ENCODE measurements at regions not wholly inside any gene's neighbourhood (a gene's known extent, or its start where the extent isn't known, plus 50 kb on each side); places are given as distances from the start of the nearest gene placed in this dataset.

DNA sequence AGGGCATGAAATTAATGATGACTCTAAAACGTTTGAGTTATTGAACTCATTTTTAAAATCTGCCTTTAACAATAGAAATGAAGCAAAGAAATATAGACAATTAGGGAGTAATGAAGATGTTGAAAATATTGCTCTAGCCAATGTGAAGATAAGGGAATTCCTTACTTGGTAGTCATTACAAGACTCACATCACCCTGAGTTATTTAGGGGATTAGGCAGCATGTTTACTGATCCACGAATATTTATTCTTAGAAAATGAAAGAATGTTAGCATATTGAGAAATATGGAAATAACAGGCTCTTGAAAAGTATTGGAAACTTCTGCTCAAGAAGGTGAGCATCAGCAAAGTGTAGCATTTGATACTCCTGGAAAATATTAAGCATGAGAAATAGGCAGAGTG, 398.1 kb upstream of the ARPP21 start:
- TF ChIP-seq ELF4 (CRISPR knock-in tag; IDR thresholded peaks at IDR 0.05; ENCODE audit: low read depth), result no peak
- TF ChIP-seq, protein P1, sequence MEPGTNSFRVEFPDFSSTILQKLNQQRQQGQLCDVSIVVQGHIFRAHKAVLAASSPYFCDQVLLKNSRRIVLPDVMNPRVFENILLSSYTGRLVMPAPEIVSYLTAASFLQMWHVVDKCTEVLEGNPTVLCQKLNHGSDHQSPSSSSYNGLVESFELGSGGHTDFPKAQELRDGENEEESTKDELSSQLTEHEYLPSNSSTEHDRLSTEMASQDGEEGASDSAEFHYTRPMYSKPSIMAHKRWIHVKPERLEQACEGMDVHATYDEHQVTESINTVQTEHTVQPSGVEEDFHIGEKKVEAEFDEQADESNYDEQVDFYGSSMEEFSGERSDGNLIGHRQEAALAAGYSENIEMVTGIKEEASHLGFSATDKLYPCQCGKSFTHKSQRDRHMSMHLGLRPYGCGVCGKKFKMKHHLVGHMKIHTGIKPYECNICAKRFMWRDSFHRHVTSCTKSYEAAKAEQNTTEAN (CRISPR knock-in tag; IDR thresholded peaks at IDR 0.05), result no peak
- ChIA-PET POLR2A (no interaction called here), CTCF (no interaction called here)
- H3K4me3 Mint-ChIP-seq, result no peak overlapping the region
- peaks cover 8% of the 10 kb centered on the region for H3K4me1 Mint-ChIP-seq
- H3K9me3 Mint-ChIP-seq, result no peaks in the 10 kb centered on the region
- no peak for DNase-seq (ENCODE audit: low spot score)
- H3K27me3 Mint-ChIP-seq (ENCODE audit: low read depth), result no peaks in the 10 kb centered on the region
- H3K27ac Mint-ChIP-seq, result no peak overlapping the region
- no peak for ATAC-seq
- no peaks in the 10 kb centered on the region for H3K36me3 Mint-ChIP-seq

- no peaks in the 10 kb centered on the region for H3K4me1 Mint-ChIP-seq
- ChIA-PET CTCF (no interaction called here), POLR2A (no interaction called here)
- no peak overlapping the region for H3K4me3 Mint-ChIP-seq
- no peaks in the 10 kb centered on the region; the same call in 1 of the 2 replicates for H3K27me3 Mint-ChIP-seq (ENCODE audit: low read depth)
- no peak for ATAC-seq
- peaks cover 10% of the 10 kb centered on the region for H3K9me3 Mint-ChIP-seq
- DNase-seq (ENCODE audit: low spot score), result no peak
- no peak overlapping the region for H3K27ac Mint-ChIP-seq
- TF ChIP-seq AR (CRISPR knock-in tag; IDR thresholded peaks at IDR 0.05) (no peak), JUN (CRISPR knock-in tag; IDR thresholded peaks at IDR 0.05) (no peak), SMAD4 (CRISPR knock-in tag; IDR thresholded peaks at IDR 0.05) (no peak), FOXJ3 (CRISPR knock-in tag; IDR thresholded peaks at IDR 0.05; ENCODE audit: borderline replicate concordance) (no peak), NFATC4 (CRISPR knock-in tag; IDR thresholded peaks at IDR 0.05) (no peak), ZNF423 (CRISPR knock-in tag; IDR thresholded peaks at IDR 0.05) (no peak)
- TF ChIP-seq, protein P2, sequence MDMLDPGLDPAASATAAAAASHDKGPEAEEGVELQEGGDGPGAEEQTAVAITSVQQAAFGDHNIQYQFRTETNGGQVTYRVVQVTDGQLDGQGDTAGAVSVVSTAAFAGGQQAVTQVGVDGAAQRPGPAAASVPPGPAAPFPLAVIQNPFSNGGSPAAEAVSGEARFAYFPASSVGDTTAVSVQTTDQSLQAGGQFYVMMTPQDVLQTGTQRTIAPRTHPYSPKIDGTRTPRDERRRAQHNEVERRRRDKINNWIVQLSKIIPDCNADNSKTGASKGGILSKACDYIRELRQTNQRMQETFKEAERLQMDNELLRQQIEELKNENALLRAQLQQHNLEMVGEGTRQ (CRISPR knock-in tag; IDR thresholded peaks at IDR 0.05), result no peak
- TF ChIP-seq, protein P3, sequence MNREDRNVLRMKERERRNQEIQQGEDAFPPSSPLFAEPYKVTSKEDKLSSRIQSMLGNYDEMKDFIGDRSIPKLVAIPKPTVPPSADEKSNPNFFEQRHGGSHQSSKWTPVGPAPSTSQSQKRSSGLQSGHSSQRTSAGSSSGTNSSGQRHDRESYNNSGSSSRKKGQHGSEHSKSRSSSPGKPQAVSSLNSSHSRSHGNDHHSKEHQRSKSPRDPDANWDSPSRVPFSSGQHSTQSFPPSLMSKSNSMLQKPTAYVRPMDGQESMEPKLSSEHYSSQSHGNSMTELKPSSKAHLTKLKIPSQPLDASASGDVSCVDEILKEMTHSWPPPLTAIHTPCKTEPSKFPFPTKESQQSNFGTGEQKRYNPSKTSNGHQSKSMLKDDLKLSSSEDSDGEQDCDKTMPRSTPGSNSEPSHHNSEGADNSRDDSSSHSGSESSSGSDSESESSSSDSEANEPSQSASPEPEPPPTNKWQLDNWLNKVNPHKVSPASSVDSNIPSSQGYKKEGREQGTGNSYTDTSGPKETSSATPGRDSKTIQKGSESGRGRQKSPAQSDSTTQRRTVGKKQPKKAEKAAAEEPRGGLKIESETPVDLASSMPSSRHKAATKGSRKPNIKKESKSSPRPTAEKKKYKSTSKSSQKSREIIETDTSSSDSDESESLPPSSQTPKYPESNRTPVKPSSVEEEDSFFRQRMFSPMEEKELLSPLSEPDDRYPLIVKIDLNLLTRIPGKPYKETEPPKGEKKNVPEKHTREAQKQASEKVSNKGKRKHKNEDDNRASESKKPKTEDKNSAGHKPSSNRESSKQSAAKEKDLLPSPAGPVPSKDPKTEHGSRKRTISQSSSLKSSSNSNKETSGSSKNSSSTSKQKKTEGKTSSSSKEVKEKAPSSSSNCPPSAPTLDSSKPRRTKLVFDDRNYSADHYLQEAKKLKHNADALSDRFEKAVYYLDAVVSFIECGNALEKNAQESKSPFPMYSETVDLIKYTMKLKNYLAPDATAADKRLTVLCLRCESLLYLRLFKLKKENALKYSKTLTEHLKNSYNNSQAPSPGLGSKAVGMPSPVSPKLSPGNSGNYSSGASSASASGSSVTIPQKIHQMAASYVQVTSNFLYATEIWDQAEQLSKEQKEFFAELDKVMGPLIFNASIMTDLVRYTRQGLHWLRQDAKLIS (CRISPR knock-in tag; IDR thresholded peaks at IDR 0.05; ENCODE audit: borderline replicate concordance), result no peak
- TF ChIP-seq, protein P4, sequence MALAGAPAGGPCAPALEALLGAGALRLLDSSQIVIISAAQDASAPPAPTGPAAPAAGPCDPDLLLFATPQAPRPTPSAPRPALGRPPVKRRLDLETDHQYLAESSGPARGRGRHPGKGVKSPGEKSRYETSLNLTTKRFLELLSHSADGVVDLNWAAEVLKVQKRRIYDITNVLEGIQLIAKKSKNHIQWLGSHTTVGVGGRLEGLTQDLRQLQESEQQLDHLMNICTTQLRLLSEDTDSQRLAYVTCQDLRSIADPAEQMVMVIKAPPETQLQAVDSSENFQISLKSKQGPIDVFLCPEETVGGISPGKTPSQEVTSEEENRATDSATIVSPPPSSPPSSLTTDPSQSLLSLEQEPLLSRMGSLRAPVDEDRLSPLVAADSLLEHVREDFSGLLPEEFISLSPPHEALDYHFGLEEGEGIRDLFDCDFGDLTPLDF (CRISPR knock-in tag; IDR thresholded peaks at IDR 0.05), result no peak
- H3K36me3 Mint-ChIP-seq, result no peaks in the 10 kb centered on the region
Measured at GRCh38 chr3:35254917-35255316, 384.4 kb upstream of the ARPP21 start.

DNA sequence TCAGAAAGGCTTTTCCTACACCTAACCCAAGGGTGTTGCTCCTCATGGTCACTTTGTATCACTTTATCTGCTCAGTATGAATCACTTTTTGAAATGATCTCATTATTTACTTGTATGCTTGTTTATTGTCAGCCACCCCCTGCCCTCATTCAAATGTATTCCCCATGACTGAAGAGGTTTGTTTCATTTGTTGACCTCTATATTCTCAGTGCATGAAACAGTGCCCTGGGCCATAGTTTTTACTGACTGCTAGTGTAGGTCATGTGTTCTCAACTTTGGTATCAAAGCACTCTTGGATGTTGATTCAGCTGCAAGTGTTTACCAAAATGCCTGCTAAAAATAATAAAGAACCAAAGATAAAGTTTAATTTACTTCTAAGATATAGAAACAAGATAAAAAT, 381.7 kb upstream of the ARPP21 start:
- no peak for DNase-seq (ENCODE audit: low spot score)
- no peak for ATAC-seq
- Mint-ChIP-seq H3K36me3 (no peaks in the 10 kb centered on the region), H3K27me3 (ENCODE audit: low read depth) (no peaks in the 10 kb centered on the region; the same call in 1 of the 2 replicates), H3K4me1 (no peaks in the 10 kb centered on the region), H3K9me3 (peaks cover 10% of the 10 kb centered on the region), H3K27ac (no peak overlapping the region), H3K4me3 (no peak overlapping the region)
- CTCF ChIA-PET, result no interaction called here
- POLR2A ChIA-PET, result no interaction called here
- TF ChIP-seq ELF4 (CRISPR knock-in tag; IDR thresholded peaks at IDR 0.05; ENCODE audit: low read depth), result no peak
- TF ChIP-seq TP53 (CRISPR knock-in tag; IDR thresholded peaks at IDR 0.05), result no peak
- TF ChIP-seq TEAD4 (CRISPR knock-in tag; IDR thresholded peaks at IDR 0.05), result no peak
- TF ChIP-seq GTF2I (CRISPR knock-in tag; conservative IDR thresholded peaks at IDR 0.05), result no peak
- TF ChIP-seq FOXJ3 (CRISPR knock-in tag; IDR thresholded peaks at IDR 0.05; ENCODE audit: borderline replicate concordance), result no peak
- TF ChIP-seq ATF6 (CRISPR knock-in tag; IDR thresholded peaks at IDR 0.05), result no peak
- TF ChIP-seq ZBTB21 (CRISPR knock-in tag; IDR thresholded peaks at IDR 0.05; ENCODE audit: borderline replicate concordance), result no peak
- TF ChIP-seq CDX4 (CRISPR knock-in tag; IDR thresholded peaks at IDR 0.05; ENCODE audit: borderline replicate concordance), result no peak
- TF ChIP-seq PREB (CRISPR knock-in tag; IDR thresholded peaks at IDR 0.05; ENCODE audit: borderline replicate concordance), result no peak

All from WTC11 (cell line).